ENCODE measurements at regions not wholly inside any gene's neighbourhood (a gene's known extent, or its start where the extent isn't known, plus 50 kb on each side); places are given as distances from the start of the nearest gene placed in this dataset.

DNA sequence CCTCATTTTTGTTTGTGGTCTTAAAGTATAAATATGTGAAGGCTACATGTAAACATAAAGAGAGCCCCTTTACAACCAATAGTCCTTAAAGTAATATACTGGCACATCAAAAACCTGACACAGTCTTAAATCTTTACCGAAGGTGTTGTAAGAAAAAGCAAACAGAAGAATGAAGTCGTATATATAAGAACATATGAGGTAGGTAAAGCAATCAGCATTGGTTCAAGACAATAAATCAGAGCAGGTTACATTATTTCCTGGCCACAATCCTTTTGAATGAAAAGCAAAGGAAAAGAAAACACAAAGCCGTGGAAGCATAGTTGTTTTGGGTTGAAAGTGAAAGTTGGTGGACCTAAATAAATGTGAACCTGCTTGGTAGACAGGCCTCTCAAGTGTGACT lies 183.7 kb upstream of the STXBP6 start:
- no peak overlapping the region for H2AFZ ChIP-seq (ENCODE audit: insufficient read depth, low read length, poor library complexity)
- H3K27me3 ChIP-seq (ENCODE audit: insufficient read depth, low read length) = no peaks in the 10 kb centered on the region
- H3K4ac ChIP-seq (ENCODE audit: low read depth, low read length) = no peak overlapping the region
- H3K18ac ChIP-seq (ENCODE audit: low read length) = no peak overlapping the region
- H3K4me2 ChIP-seq (ENCODE audit: low read length) = no peak overlapping the region
- H2BK12ac ChIP-seq (ENCODE audit: low read length) = no peak overlapping the region
- H4K91ac ChIP-seq (ENCODE audit: low read depth, low read length) = no peak overlapping the region
- H4K12ac ChIP-seq (ENCODE audit: low read depth, low read length) = no peak overlapping the region
- H3K9ac ChIP-seq (ENCODE audit: low read length) = no peak overlapping the region
- H2AK5ac ChIP-seq (ENCODE audit: low read length) = no peak overlapping the region
- no peak overlapping the region for H3K27ac ChIP-seq (ENCODE audit: low read depth, low read length)
- WGBS (ENCODE audit: extremely low coverage, insufficient coverage, insufficient read length) = no CpG with 5 or more reads among the region's 3 CpGs
- H2BK5ac ChIP-seq (ENCODE audit: low read depth, low read length, poor library complexity) = no peak overlapping the region
- no peaks in the 10 kb centered on the region for H3K9me3 ChIP-seq (ENCODE audit: insufficient read depth, low read depth, low read length)
- no peak for DNase-seq
- H3K4me1 ChIP-seq (ENCODE audit: control insufficient read depth in 1 of 2, insufficient read depth in 2 of 2, low read length in 2 of 2) = no peaks in the 10 kb centered on the region
- no peak overlapping the region for H4K8ac ChIP-seq (ENCODE audit: low read depth, low read length)
- no peak overlapping the region for H3K23ac ChIP-seq (ENCODE audit: low read length)
- H3K14ac ChIP-seq (ENCODE audit: low read length) = no peak overlapping the region
- H3K79me1 ChIP-seq (ENCODE audit: low read length) = no peaks in the 10 kb centered on the region
- no peak overlapping the region for H3K4me3 ChIP-seq (ENCODE audit: low read depth, low read length)
- H2BK120ac ChIP-seq (ENCODE audit: insufficient read depth, low read length, poor library complexity) = no peak overlapping the region
- no peaks in the 10 kb centered on the region for H3K36me3 ChIP-seq (ENCODE audit: control insufficient read depth in 1 of 2, insufficient read depth in 2 of 2, low read length in 2 of 2)
- no peaks in the 10 kb centered on the region for H3K79me2 ChIP-seq (ENCODE audit: control insufficient read depth, insufficient read depth, low read length, poor library complexity)

GRCh38 chr14:25231004-25231403 lies 181.1 kb upstream of the STXBP6 start:
- Histone ChIP-seq H2AK5ac (ENCODE audit: low read length) (no peak overlapping the region), H2AFZ (ENCODE audit: insufficient read depth, low read length, poor library complexity) (no peak overlapping the region), H3K4me3 (ENCODE audit: low read depth, low read length) (no peak overlapping the region), H3K79me1 (ENCODE audit: low read length) (no peaks in the 10 kb centered on the region), H3K9me3 (ENCODE audit: insufficient read depth, low read depth, low read length) (no peaks in the 10 kb centered on the region), H2BK5ac (ENCODE audit: low read depth, low read length, poor library complexity) (no peak overlapping the region), H4K12ac (ENCODE audit: low read depth, low read length) (no peak overlapping the region), H3K36me3 (ENCODE audit: control insufficient read depth in 1 of 2, insufficient read depth in 2 of 2, low read length in 2 of 2) (no peaks in the 10 kb centered on the region), H3K79me2 (ENCODE audit: control insufficient read depth, insufficient read depth, low read length, poor library complexity) (no peaks in the 10 kb centered on the region), H3K4ac (ENCODE audit: low read depth, low read length) (no peak overlapping the region), H3K18ac (ENCODE audit: low read length) (no peak overlapping the region), H3K4me2 (ENCODE audit: low read length) (no peak overlapping the region), H4K91ac (ENCODE audit: low read depth, low read length) (no peak overlapping the region), H3K27me3 (ENCODE audit: insufficient read depth, low read length) (no peaks in the 10 kb centered on the region), H3K14ac (ENCODE audit: low read length) (no peak overlapping the region), H3K23ac (ENCODE audit: low read length) (no peak overlapping the region), H3K9ac (ENCODE audit: low read length) (no peak overlapping the region), H4K8ac (ENCODE audit: low read depth, low read length) (no peak overlapping the region), H3K4me1 (ENCODE audit: control insufficient read depth in 1 of 2, insufficient read depth in 2 of 2, low read length in 2 of 2) (no peaks in the 10 kb centered on the region), H2BK120ac (ENCODE audit: insufficient read depth, low read length, poor library complexity) (no peak overlapping the region), H2BK12ac (ENCODE audit: low read length) (no peak overlapping the region), H3K27ac (ENCODE audit: low read depth, low read length) (no peak overlapping the region)
- no peak for DNase-seq
- WGBS (ENCODE audit: extremely low coverage, insufficient coverage, insufficient read length) = no CpG with 5 or more reads among the region's 4 CpGs

DNA sequence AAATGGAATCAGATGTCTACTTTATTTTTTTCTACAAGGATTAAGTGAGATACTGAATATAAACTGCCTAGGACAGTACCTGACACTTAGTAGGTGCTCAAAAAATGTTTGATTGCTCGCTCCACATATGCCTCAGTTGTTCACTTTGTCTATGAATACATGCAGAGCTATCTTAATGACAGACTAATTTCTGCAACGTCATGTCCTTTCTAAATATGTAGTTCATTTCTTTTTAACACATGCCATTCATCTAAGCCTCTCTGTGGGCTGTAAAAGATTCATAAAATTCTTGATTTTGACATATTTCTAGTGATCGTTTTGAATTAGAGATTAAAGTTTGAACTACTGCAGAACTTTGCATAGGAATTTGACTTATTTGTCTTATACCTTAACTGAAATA lies 176.3 kb upstream of the STXBP6 start:
- Histone ChIP-seq H3K36me3 (ENCODE audit: control insufficient read depth in 1 of 2, insufficient read depth in 2 of 2, low read length in 2 of 2) (no peaks in the 10 kb centered on the region), H3K23ac (ENCODE audit: low read length) (no peak overlapping the region), H4K8ac (ENCODE audit: low read depth, low read length) (no peak overlapping the region), H3K18ac (ENCODE audit: low read length) (no peak overlapping the region), H2BK120ac (ENCODE audit: insufficient read depth, low read length, poor library complexity) (no peak overlapping the region), H3K4me3 (ENCODE audit: low read depth, low read length) (no peak overlapping the region), H3K4ac (ENCODE audit: low read depth, low read length) (no peak overlapping the region), H2AK5ac (ENCODE audit: low read length) (no peak overlapping the region), H3K4me2 (ENCODE audit: low read length) (no peak overlapping the region), H3K27me3 (ENCODE audit: insufficient read depth, low read length) (no peaks in the 10 kb centered on the region), H3K79me2 (ENCODE audit: control insufficient read depth, insufficient read depth, low read length, poor library complexity) (no peaks in the 10 kb centered on the region), H4K91ac (ENCODE audit: low read depth, low read length) (no peak overlapping the region), H3K9ac (ENCODE audit: low read length) (no peak overlapping the region), H3K79me1 (ENCODE audit: low read length) (no peaks in the 10 kb centered on the region), H2BK5ac (ENCODE audit: low read depth, low read length, poor library complexity) (no peak overlapping the region), H3K9me3 (ENCODE audit: insufficient read depth, low read depth, low read length) (no peaks in the 10 kb centered on the region), H4K12ac (ENCODE audit: low read depth, low read length) (no peak overlapping the region), H2BK12ac (ENCODE audit: low read length) (no peak overlapping the region), H3K14ac (ENCODE audit: low read length) (no peak overlapping the region), H3K4me1 (ENCODE audit: control insufficient read depth in 1 of 2, insufficient read depth in 2 of 2, low read length in 2 of 2) (no peaks in the 10 kb centered on the region), H3K27ac (ENCODE audit: low read depth, low read length) (no peak overlapping the region), H2AFZ (ENCODE audit: insufficient read depth, low read length, poor library complexity) (no peak overlapping the region)
- no CpG with 5 or more reads among the region's 3 CpGs for WGBS (ENCODE audit: extremely low coverage, insufficient coverage, insufficient read length)
- DNase-seq = no peak

DNA sequence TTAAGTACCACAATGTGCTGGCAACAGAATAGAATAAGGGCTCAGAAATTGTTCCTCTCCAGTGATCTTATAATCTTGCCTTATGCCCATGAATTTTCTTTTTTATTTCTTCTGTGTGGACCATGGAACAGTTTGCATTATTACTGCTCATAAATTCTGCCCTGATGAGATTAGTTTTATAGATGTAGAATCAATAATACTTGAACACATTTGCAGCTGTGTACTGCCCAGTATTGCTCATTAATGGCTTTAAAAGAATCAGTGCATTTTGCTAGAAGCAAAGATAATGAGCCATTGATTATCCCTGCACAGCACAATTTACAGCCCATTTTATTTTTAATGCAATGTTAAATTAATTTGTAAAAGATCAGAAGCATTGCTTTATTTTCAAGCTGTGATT lies 172.3 kb upstream of the STXBP6 start:
- H4K91ac ChIP-seq (ENCODE audit: low read depth, low read length) = no peak overlapping the region
- no peak overlapping the region for H3K4ac ChIP-seq (ENCODE audit: low read depth, low read length)
- no peak overlapping the region for H3K4me3 ChIP-seq (ENCODE audit: low read depth, low read length)
- H3K36me3 ChIP-seq (ENCODE audit: control insufficient read depth in 1 of 2, insufficient read depth in 2 of 2, low read length in 2 of 2) = no peaks in the 10 kb centered on the region
- no peaks in the 10 kb centered on the region for H3K4me1 ChIP-seq (ENCODE audit: control insufficient read depth in 1 of 2, insufficient read depth in 2 of 2, low read length in 2 of 2)
- no peak overlapping the region for H2BK12ac ChIP-seq (ENCODE audit: low read length)
- H3K23ac ChIP-seq (ENCODE audit: low read length) = no peak overlapping the region
- DNase-seq = no peak
- H2BK5ac ChIP-seq (ENCODE audit: low read depth, low read length, poor library complexity) = no peak overlapping the region
- no peaks in the 10 kb centered on the region for H3K27me3 ChIP-seq (ENCODE audit: insufficient read depth, low read length)
- H2AFZ ChIP-seq (ENCODE audit: insufficient read depth, low read length, poor library complexity) = no peak overlapping the region
- no peak overlapping the region for H3K27ac ChIP-seq (ENCODE audit: low read depth, low read length)
- no peaks in the 10 kb centered on the region for H3K79me1 ChIP-seq (ENCODE audit: low read length)
- no peak overlapping the region for H2BK120ac ChIP-seq (ENCODE audit: insufficient read depth, low read length, poor library complexity)
- H4K12ac ChIP-seq (ENCODE audit: low read depth, low read length) = no peak overlapping the region
- H3K9ac ChIP-seq (ENCODE audit: low read length) = no peak overlapping the region
- no peak overlapping the region for H4K8ac ChIP-seq (ENCODE audit: low read depth, low read length)
- no peaks in the 10 kb centered on the region for H3K79me2 ChIP-seq (ENCODE audit: control insufficient read depth, insufficient read depth, low read length, poor library complexity)
- no peak overlapping the region for H3K14ac ChIP-seq (ENCODE audit: low read length)
- H3K18ac ChIP-seq (ENCODE audit: low read length) = no peak overlapping the region
- no peaks in the 10 kb centered on the region for H3K9me3 ChIP-seq (ENCODE audit: insufficient read depth, low read depth, low read length)
- no peak overlapping the region for H3K4me2 ChIP-seq (ENCODE audit: low read length)
- H2AK5ac ChIP-seq (ENCODE audit: low read length) = no peak overlapping the region

DNA sequence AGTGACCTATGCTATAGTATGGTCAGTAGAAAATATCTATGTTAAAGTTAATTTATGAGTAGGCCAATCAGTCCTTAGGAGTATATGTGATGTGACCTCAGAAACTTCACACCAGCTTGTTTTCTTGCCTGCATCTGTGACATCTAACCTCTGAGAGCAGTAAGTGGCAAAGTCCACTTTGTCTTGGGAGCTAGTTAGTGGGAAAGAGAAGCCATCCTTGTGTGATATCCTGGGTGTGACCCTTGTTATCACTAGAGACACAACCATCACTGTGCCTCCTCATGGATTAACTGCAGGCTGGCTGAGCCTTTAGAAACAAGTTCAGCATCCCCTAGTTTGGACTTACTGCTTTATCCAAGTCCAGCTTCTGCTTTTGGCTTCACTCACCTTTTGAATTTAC lies 170.6 kb upstream of the STXBP6 start:
- Histone ChIP-seq H3K23ac (ENCODE audit: low read length) (no peak overlapping the region), H3K9ac (ENCODE audit: low read length) (no peak overlapping the region), H3K4ac (ENCODE audit: low read depth, low read length) (no peak overlapping the region), H3K36me3 (ENCODE audit: control insufficient read depth in 1 of 2, insufficient read depth in 2 of 2, low read length in 2 of 2) (no peaks in the 10 kb centered on the region), H3K4me3 (ENCODE audit: low read depth, low read length) (no peak overlapping the region), H4K91ac (ENCODE audit: low read depth, low read length) (no peak overlapping the region), H2BK120ac (ENCODE audit: insufficient read depth, low read length, poor library complexity) (no peak overlapping the region), H3K14ac (ENCODE audit: low read length) (no peak overlapping the region), H4K8ac (ENCODE audit: low read depth, low read length) (no peak overlapping the region), H2AK5ac (ENCODE audit: low read length) (no peak overlapping the region), H3K79me2 (ENCODE audit: control insufficient read depth, insufficient read depth, low read length, poor library complexity) (no peaks in the 10 kb centered on the region), H3K18ac (ENCODE audit: low read length) (no peak overlapping the region), H2BK12ac (ENCODE audit: low read length) (no peak overlapping the region), H2BK5ac (ENCODE audit: low read depth, low read length, poor library complexity) (no peak overlapping the region), H3K27ac (ENCODE audit: low read depth, low read length) (no peak overlapping the region), H3K4me1 (ENCODE audit: control insufficient read depth in 1 of 2, insufficient read depth in 2 of 2, low read length in 2 of 2) (no peaks in the 10 kb centered on the region), H3K79me1 (ENCODE audit: low read length) (no peaks in the 10 kb centered on the region), H3K4me2 (ENCODE audit: low read length) (no peak overlapping the region), H3K27me3 (ENCODE audit: insufficient read depth, low read length) (no peaks in the 10 kb centered on the region), H2AFZ (ENCODE audit: insufficient read depth, low read length, poor library complexity) (no peak overlapping the region), H3K9me3 (ENCODE audit: insufficient read depth, low read depth, low read length) (peaks cover 1% of the 10 kb centered on the region), H4K12ac (ENCODE audit: low read depth, low read length) (no peak overlapping the region)
- DNase-seq = no peak
